GM12892 (cell line): ENCODE measurements at regions not wholly inside any gene's neighbourhood (a gene's known extent, or its start where the extent isn't known, plus 50 kb on each side); places are given as distances from the start of the nearest gene placed in this dataset.

ENCODE experiments used
- POLR2A ChIP-seq: IDR thresholded peaks from 2 replicates; pipeline ENCODE4 v1.6.1; 2011; ENCODE audit warnings: low read depth, low read length, control low read depth
- POLR2AphosphoS5 ChIP-seq: IDR thresholded peaks from 2 replicates; pipeline ENCODE4 v1.6.1; 2011; ENCODE audit warnings: low read depth, low read length, control low read depth
- TAF1 ChIP-seq: IDR thresholded peaks from 2 replicates; pipeline ENCODE4 v1.6.1; 2011; ENCODE audit warnings: low read depth, mild to moderate bottlenecking, control low read depth, low read length, borderline replicate concordance

- TF ChIP-seq POLR2A (no peak), POLR2AphosphoS5 (no peak), TAF1 (no peak)
These were observed 171.6 kb upstream of the NR2F2 start for GRCh38 chr15:96158938-96159337.
